ENCODE measurements at regions not wholly inside any gene's neighbourhood (a gene's known extent, or its start where the extent isn't known, plus 50 kb on each side); places are given as distances from the start of the nearest gene placed in this dataset.

DNA sequence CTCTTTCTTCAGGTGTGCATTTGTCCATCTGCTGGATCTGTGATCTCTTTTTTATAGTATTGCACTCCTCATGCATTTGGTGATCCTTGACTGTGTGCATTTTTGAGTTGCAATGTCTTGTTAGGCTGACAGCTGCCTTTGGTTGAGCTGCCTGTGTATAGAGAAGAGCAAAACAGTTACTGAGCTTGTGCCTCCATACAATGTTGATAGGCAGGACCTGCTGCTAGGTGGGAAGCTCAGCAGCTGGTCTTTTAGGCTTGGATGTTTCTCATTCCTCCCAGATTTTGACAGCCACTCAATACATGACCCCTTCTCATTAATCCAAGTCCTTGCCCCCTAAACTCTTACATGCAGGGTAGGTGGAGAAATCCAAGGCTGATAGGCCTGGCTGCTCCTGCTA, 74.8 kb upstream of the PIAS1 start:
- H3K9ac ChIP-seq (ENCODE audit: low read length), result no peak overlapping the region
- no peak overlapping the region for H2AFZ ChIP-seq (ENCODE audit: low read depth, low read length)
- Mint-ChIP-seq H3K27ac (ENCODE audit: unreplicated experiment) (no peak overlapping the region), H3K9me3 (ENCODE audit: unreplicated experiment) (peaks cover 1% of the 10 kb centered on the region), H3K4me1 (ENCODE audit: low read depth, unreplicated experiment) (no peaks in the 10 kb centered on the region), H3K36me3 (ENCODE audit: low read depth, unreplicated experiment) (no peaks in the 10 kb centered on the region), H3K27me3 (ENCODE audit: low read depth, unreplicated experiment) (no peaks in the 10 kb centered on the region), H3K4me3 (ENCODE audit: unreplicated experiment) (no peak overlapping the region)
- no peaks in the 10 kb centered on the region for H3K27me3 ChIP-seq (ENCODE audit: insufficient read depth, low read length)
- no peak overlapping the region for H3K4me3 ChIP-seq (ENCODE audit: insufficient read depth, low read depth, low read length)
- no peaks in the 10 kb centered on the region for H3K4me1 ChIP-seq (ENCODE audit: insufficient read depth, low read length)
- H3K36me3 ChIP-seq (ENCODE audit: insufficient read depth, low read length), result no peaks in the 10 kb centered on the region
- FAIRE-seq (no peak), DNase-seq (ENCODE audit: low read depth) (no peak)
- no peaks in the 10 kb centered on the region for H3K79me2 ChIP-seq (ENCODE audit: insufficient read depth, low read length)
- no peak overlapping the region for H3K27ac ChIP-seq (ENCODE audit: low read depth, low read length)
- no peak for TF ChIP-seq EZH2 (IDR thresholded peaks at IDR 0.05; ENCODE audit: insufficient read depth, low read length)
- no peak for TF ChIP-seq CTCF (IDR thresholded peaks at IDR 0.05; ENCODE audit: insufficient read depth, low read depth, low read length)
- H3K9me3 ChIP-seq (ENCODE audit: insufficient read depth, low read depth, low read length), result peaks cover 4% of the 10 kb centered on the region
- H3K4me2 ChIP-seq (ENCODE audit: low read length), result no peak overlapping the region
- H4K20me1 ChIP-seq (ENCODE audit: insufficient read depth, low read length), result no peaks in the 10 kb centered on the region

- peaks cover 4% of the 10 kb centered on the region for H3K9me3 ChIP-seq (ENCODE audit: insufficient read depth, low read depth, low read length)
- no peaks in the 10 kb centered on the region for H4K20me1 ChIP-seq (ENCODE audit: insufficient read depth, low read length)
- Mint-ChIP-seq H3K27ac (ENCODE audit: unreplicated experiment) (no peak overlapping the region), H3K4me1 (ENCODE audit: low read depth, unreplicated experiment) (no peaks in the 10 kb centered on the region), H3K4me3 (ENCODE audit: unreplicated experiment) (no peak overlapping the region), H3K27me3 (ENCODE audit: low read depth, unreplicated experiment) (no peaks in the 10 kb centered on the region), H3K36me3 (ENCODE audit: low read depth, unreplicated experiment) (no peaks in the 10 kb centered on the region), H3K9me3 (ENCODE audit: unreplicated experiment) (peaks cover 1% of the 10 kb centered on the region)
- H3K27me3 ChIP-seq (ENCODE audit: insufficient read depth, low read length), result no peaks in the 10 kb centered on the region
- no peaks in the 10 kb centered on the region for H3K79me2 ChIP-seq (ENCODE audit: insufficient read depth, low read length)
- H3K36me3 ChIP-seq (ENCODE audit: insufficient read depth, low read length), result no peaks in the 10 kb centered on the region
- no peak overlapping the region for H3K4me3 ChIP-seq (ENCODE audit: insufficient read depth, low read depth, low read length)
- DNase-seq (ENCODE audit: low read depth), result no peak
- no peak for FAIRE-seq
- TF ChIP-seq EZH2 (IDR thresholded peaks at IDR 0.05; ENCODE audit: insufficient read depth, low read length), result no peak
- TF ChIP-seq CTCF (IDR thresholded peaks at IDR 0.05; ENCODE audit: insufficient read depth, low read depth, low read length), result no peak
- no peak overlapping the region for H3K4me2 ChIP-seq (ENCODE audit: low read length)
- no peak overlapping the region for H3K9ac ChIP-seq (ENCODE audit: low read length)
- no peak overlapping the region for H3K27ac ChIP-seq (ENCODE audit: low read depth, low read length)
- no peaks in the 10 kb centered on the region for H3K4me1 ChIP-seq (ENCODE audit: insufficient read depth, low read length)
- no peak overlapping the region for H2AFZ ChIP-seq (ENCODE audit: low read depth, low read length)
Measured at GRCh38 chr15:67980171-67980570, 73.9 kb upstream of the PIAS1 start.

GRCh38 chr15:67980773-67981685, 73.1 kb upstream of the PIAS1 start:
- DNase-seq (ENCODE audit: low read depth) (no peak), FAIRE-seq (no peak)
- no peaks in the 10 kb centered on the region for H3K4me1 Mint-ChIP-seq (ENCODE audit: low read depth, unreplicated experiment)
- no peaks in the 10 kb centered on the region for H3K27me3 Mint-ChIP-seq (ENCODE audit: low read depth, unreplicated experiment)
- Histone ChIP-seq H2AFZ (ENCODE audit: low read depth, low read length) (no peak overlapping the region), H3K27me3 (ENCODE audit: insufficient read depth, low read length) (no peaks in the 10 kb centered on the region), H3K4me1 (ENCODE audit: insufficient read depth, low read length) (no peaks in the 10 kb centered on the region), H3K79me2 (ENCODE audit: insufficient read depth, low read length) (no peaks in the 10 kb centered on the region), H3K27ac (ENCODE audit: low read depth, low read length) (no peak overlapping the region), H3K36me3 (ENCODE audit: insufficient read depth, low read length) (no peaks in the 10 kb centered on the region), H3K9ac (ENCODE audit: low read length) (no peak overlapping the region), H3K4me3 (ENCODE audit: insufficient read depth, low read depth, low read length) (no peak overlapping the region), H3K4me2 (ENCODE audit: low read length) (no peak overlapping the region), H3K9me3 (ENCODE audit: insufficient read depth, low read depth, low read length) (peaks cover 4% of the 10 kb centered on the region), H4K20me1 (ENCODE audit: insufficient read depth, low read length) (no peaks in the 10 kb centered on the region)
- H3K36me3 Mint-ChIP-seq (ENCODE audit: low read depth, unreplicated experiment), result no peaks in the 10 kb centered on the region
- H3K4me3 Mint-ChIP-seq (ENCODE audit: unreplicated experiment), result no peak overlapping the region
- H3K27ac Mint-ChIP-seq (ENCODE audit: unreplicated experiment), result no peak overlapping the region
- TF ChIP-seq EZH2 (IDR thresholded peaks at IDR 0.05; ENCODE audit: insufficient read depth, low read length) (no peak), CTCF (IDR thresholded peaks at IDR 0.05; ENCODE audit: insufficient read depth, low read depth, low read length) (no peak)
- peaks cover 1% of the 10 kb centered on the region for H3K9me3 Mint-ChIP-seq (ENCODE audit: unreplicated experiment)

Data from astrocyte (in vitro differentiated cells and primary cell).